HCT116 (cell line): ENCODE measurements at regions not wholly inside any gene's neighbourhood (a gene's known extent, or its start where the extent isn't known, plus 50 kb on each side); places are given as distances from the start of the nearest gene placed in this dataset.

Source experiments
- EZH2 ChIP-seq: fragments of 200-600 bp; sonication (generic); IDR thresholded peaks from 2 replicates; pipeline ENCODE4 v1.6.1; 2017; ENCODE audit warnings: antibody characterized with exemption, mixed run types
- EZH2phosphoT487 ChIP-seq: fragments of 200-600 bp; IDR thresholded peaks from 2 replicates; pipeline ENCODE4 v1.6.1; 2018; ENCODE audit warnings: antibody characterized with exemption, borderline replicate concordance
- POLR2AphosphoS5 ChIP-seq: IDR thresholded peaks from 2 replicates; pipeline ENCODE4 v1.6.1; 2011; ENCODE audit warnings: mild to moderate bottlenecking, low read depth, low read length, moderate library complexity
- TCF7L2 ChIP-seq: IDR thresholded peaks from 2 replicates; pipeline ENCODE4 v1.7.0; 2011; ENCODE audit warnings: borderline replicate concordance, inconsistent platforms; ENCODE audit not compliant: insufficient read depth, insufficient read length; ENCODE audit errors: extremely low read depth
- TF ChIP-seq, protein P1 (sequence below), 3 experiments: fragments of 200-600 bp in 1 of 3; sonication (generic) in 1 of 3; IDR thresholded peaks in 2 of 3; conservative IDR thresholded peaks in 1 of 3; 2 replicates each; pipeline ENCODE4 v1.5.1; 2012 to 2017; ENCODE audit warnings: low read depth in 2 of 3, low read length in 2 of 3, antibody characterized with exemption in 1 of 3, borderline replicate concordance in 1 of 3, control low read depth in 1 of 3, mild to moderate bottlenecking in 1 of 3, mixed read lengths in 1 of 3, mixed run types in 1 of 3, moderate library complexity in 1 of 3; ENCODE audit not compliant: insufficient read depth in 1 of 3

DNA sequence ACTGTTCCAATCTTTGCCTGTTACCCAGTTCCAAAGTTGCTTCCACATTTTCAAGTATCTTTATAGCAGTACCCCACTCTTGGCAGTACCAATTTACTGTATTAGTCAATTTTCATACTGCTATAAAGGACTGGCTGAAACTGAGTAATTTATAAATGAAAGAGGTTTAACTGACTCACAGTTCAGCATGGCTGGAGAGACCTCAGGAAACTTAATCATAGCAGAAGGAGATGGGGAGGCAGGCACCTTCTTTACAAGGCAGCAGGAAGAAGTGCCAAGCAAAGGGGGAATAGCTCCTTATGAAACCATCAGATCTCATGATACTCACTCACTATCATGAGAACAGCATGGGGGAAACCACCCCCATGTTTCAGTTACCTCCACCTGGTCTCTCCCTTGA, 215.0 kb downstream of the SNAPC1 start:
- TF ChIP-seq, protein P1, sequence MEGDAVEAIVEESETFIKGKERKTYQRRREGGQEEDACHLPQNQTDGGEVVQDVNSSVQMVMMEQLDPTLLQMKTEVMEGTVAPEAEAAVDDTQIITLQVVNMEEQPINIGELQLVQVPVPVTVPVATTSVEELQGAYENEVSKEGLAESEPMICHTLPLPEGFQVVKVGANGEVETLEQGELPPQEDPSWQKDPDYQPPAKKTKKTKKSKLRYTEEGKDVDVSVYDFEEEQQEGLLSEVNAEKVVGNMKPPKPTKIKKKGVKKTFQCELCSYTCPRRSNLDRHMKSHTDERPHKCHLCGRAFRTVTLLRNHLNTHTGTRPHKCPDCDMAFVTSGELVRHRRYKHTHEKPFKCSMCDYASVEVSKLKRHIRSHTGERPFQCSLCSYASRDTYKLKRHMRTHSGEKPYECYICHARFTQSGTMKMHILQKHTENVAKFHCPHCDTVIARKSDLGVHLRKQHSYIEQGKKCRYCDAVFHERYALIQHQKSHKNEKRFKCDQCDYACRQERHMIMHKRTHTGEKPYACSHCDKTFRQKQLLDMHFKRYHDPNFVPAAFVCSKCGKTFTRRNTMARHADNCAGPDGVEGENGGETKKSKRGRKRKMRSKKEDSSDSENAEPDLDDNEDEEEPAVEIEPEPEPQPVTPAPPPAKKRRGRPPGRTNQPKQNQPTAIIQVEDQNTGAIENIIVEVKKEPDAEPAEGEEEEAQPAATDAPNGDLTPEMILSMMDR (IDR thresholded peaks at IDR 0.05 in 2 of 3, conservative IDR thresholded peaks at IDR 0.05 in 1 of 3; ENCODE audit: borderline replicate concordance in 1 of 3, insufficient read depth in 1 of 3, low read depth in 2 of 3, low read length in 2 of 3): no peak
- TF ChIP-seq EZH2phosphoT487 (no peak), EZH2 (no peak), TCF7L2 (no peak), POLR2AphosphoS5 (no peak)
